DND-41 (cell line): ENCODE measurements at regions not wholly inside any gene's neighbourhood (a gene's known extent, or its start where the extent isn't known, plus 50 kb on each side); places are given as distances from the start of the nearest gene placed in this dataset.

ENCODE experiments used
- CTCF ChIP-seq: IDR thresholded peaks from 2 replicates; pipeline ENCODE4 v1.5.1; 2012; ENCODE audit warnings: borderline replicate concordance, low read length, moderate library complexity, mild to moderate bottlenecking; ENCODE audit not compliant: poor library complexity, severe bottlenecking; ENCODE audit errors: extremely low read depth
- EZH2 ChIP-seq: IDR thresholded peaks from 3 replicates; pipeline ENCODE4 v1.6.1; 2012; ENCODE audit warnings: borderline replicate concordance, low read depth, mild to moderate bottlenecking, moderate library complexity, low read length, inconsistent platforms; ENCODE audit not compliant: severe bottlenecking

- TF ChIP-seq CTCF (no peak), EZH2 (no peak)
Observed at GRCh38 chr1:177487481-177487880, 316.7 kb downstream of the BRINP2 start.
